Tibial nerve (tissue), 4 donors: ENCODE measurements at regions not wholly inside any gene's neighbourhood (a gene's known extent, or its start where the extent isn't known, plus 50 kb on each side); places are given as distances from the start of the nearest gene placed in this dataset.

ENCODE experiments used
- DNase-seq, 2 donors: peaks; one replicate each; pipeline ENCODE4 v3.0.0-alpha.2; 2019; ENCODE audit warnings: low spot score in 2 of 2
- H3K27ac ChIP-seq, 4 donors: fragments of 200-600 bp; sonication (generic) in 3 of 4; one replicate each; pipeline ENCODE4 v1.5.1; 2017 to 2019; ENCODE audit warnings: mild to moderate bottlenecking in 1 of 4
- H3K27me3 ChIP-seq, 2 donors: fragments of 200-600 bp; sonication (generic) in 1 of 2; one replicate each; pipeline versions ENCODE4 v1.5.1 to v1.6.0; 2017 to 2019
- H3K36me3 ChIP-seq, 3 donors: fragments of 200-600 bp; sonication (generic); one replicate each; pipeline ENCODE4 v1.5.1; 2018 to 2019
- H3K4me1 ChIP-seq, 4 donors: fragments of 200-600 bp; sonication (generic) in 3 of 4; one replicate each; pipeline ENCODE4 v1.5.1; 2017 to 2019
- H3K4me3 ChIP-seq, 4 donors: fragments of 200-600 bp; sonication (generic) in 3 of 4; one replicate each; pipeline ENCODE4 v1.5.1; 2017 to 2019; ENCODE audit warnings: mild to moderate bottlenecking in 1 of 4, moderate library complexity in 1 of 4
- H3K9me3 ChIP-seq, 4 donors: fragments of 200-600 bp; sonication (generic) in 3 of 4; one replicate each; pipeline ENCODE4 v1.5.1; 2017 to 2019
- EP300 ChIP-seq, 2 donors: sonication (generic); formaldehyde crosslinking; IDR thresholded peaks; one replicate each; pipeline ENCODE4 v1.6.1; 2017; ENCODE audit warnings: antibody characterized with exemption in 2 of 2, mild to moderate bottlenecking in 1 of 2
- POLR2A ChIP-seq, 2 donors: fragments of 450-650 bp; IDR thresholded peaks; one replicate each; pipeline ENCODE4 v1.6.1; 2017; ENCODE audit warnings: antibody characterized with exemption in 2 of 2, mild to moderate bottlenecking in 2 of 2, moderate library complexity in 2 of 2
- WGBS, 2 donors: methylation state at CpG; one replicate each; pipeline ENCODE4 v1.1.5; 2018; 5-methylcytosine and 5-hydroxymethylcytosine counted together
- TF ChIP-seq, protein P1 (sequence below), 5 experiments: fragments of 200-600 bp in 3 of 5; fragments of 450-650 bp in 2 of 5; sonication (generic) in 3 of 5; IDR thresholded peaks; one replicate each; pipeline ENCODE4 v1.5.1; 2016 to 2019; ENCODE audit warnings: antibody characterized with exemption in 5 of 5, mild to moderate bottlenecking in 3 of 5, moderate library complexity in 2 of 5

- no peaks in the 10 kb centered on the region for H3K9me3 ChIP-seq
- H3K27me3 ChIP-seq = no peaks in the 10 kb centered on the region
- no peak overlapping the region for H3K4me3 ChIP-seq
- H3K27ac ChIP-seq = no peak overlapping the region
- DNase-seq = no peak
- 63 to 68% methylated on average over 7 of the region's 7 CpGs for WGBS, 2 donors
- no peaks in the 10 kb centered on the region for H3K4me1 ChIP-seq
- no peak for TF ChIP-seq POLR2A (IDR thresholded peaks at IDR 0.05)
- no peak for TF ChIP-seq EP300 (IDR thresholded peaks at IDR 0.05)
- TF ChIP-seq, protein P1, sequence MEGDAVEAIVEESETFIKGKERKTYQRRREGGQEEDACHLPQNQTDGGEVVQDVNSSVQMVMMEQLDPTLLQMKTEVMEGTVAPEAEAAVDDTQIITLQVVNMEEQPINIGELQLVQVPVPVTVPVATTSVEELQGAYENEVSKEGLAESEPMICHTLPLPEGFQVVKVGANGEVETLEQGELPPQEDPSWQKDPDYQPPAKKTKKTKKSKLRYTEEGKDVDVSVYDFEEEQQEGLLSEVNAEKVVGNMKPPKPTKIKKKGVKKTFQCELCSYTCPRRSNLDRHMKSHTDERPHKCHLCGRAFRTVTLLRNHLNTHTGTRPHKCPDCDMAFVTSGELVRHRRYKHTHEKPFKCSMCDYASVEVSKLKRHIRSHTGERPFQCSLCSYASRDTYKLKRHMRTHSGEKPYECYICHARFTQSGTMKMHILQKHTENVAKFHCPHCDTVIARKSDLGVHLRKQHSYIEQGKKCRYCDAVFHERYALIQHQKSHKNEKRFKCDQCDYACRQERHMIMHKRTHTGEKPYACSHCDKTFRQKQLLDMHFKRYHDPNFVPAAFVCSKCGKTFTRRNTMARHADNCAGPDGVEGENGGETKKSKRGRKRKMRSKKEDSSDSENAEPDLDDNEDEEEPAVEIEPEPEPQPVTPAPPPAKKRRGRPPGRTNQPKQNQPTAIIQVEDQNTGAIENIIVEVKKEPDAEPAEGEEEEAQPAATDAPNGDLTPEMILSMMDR (IDR thresholded peaks at IDR 0.05) = no peak
- no peaks in the 10 kb centered on the region for H3K36me3 ChIP-seq
Observed at GRCh38 chr3:139261754-139262586, 81.8 kb upstream of the MRPS22 start.

DNA sequence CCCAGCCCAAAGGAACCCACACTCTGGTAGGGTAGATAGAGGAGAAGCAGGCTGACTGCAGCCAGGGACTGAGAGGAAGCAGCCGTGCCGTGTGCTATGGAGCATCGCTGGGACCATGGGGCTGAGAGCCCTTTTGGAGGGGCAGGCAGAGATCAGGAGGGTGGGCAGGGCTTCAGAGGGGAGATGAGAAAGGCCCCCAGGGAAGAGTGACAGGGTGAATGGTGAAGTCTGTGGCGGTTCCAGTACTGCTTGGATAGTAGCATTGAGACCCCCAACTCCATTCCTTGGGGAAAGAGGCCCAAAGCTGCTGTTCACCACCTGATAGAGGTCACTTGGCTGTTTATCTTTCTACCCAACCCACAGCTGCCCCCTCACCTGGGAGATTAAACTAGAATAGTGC is 80.0 kb upstream of the MRPS22 start:
- TF ChIP-seq EP300 (IDR thresholded peaks at IDR 0.05) (no peak), POLR2A (IDR thresholded peaks at IDR 0.05) (no peak)
- TF ChIP-seq, protein P1 (IDR thresholded peaks at IDR 0.05) = no peak
- no peaks in the 10 kb centered on the region for H3K36me3 ChIP-seq
- H3K27ac ChIP-seq = no peak overlapping the region
- no peaks in the 10 kb centered on the region for H3K4me1 ChIP-seq
- 84 to 88% methylated on average over 4 of the region's 4 CpGs for WGBS, 2 donors
- no peak overlapping the region for H3K4me3 ChIP-seq
- DNase-seq = no peak
- no peaks in the 10 kb centered on the region for H3K27me3 ChIP-seq
- H3K9me3 ChIP-seq = no peaks in the 10 kb centered on the region

- 84 to 85% methylated on average over 3 of the region's 3 CpGs for WGBS, 2 donors
- Histone ChIP-seq H3K9me3 (no peaks in the 10 kb centered on the region), H3K27me3 (no peaks in the 10 kb centered on the region), H3K36me3 (no peaks in the 10 kb centered on the region), H3K4me3 (no peak overlapping the region), H3K4me1 (no peaks in the 10 kb centered on the region), H3K27ac (no peak overlapping the region)
- TF ChIP-seq, protein P1 (IDR thresholded peaks at IDR 0.05) = no peak
- TF ChIP-seq EP300 (IDR thresholded peaks at IDR 0.05) = no peak
- TF ChIP-seq POLR2A (IDR thresholded peaks at IDR 0.05) = no peak
- no peak for DNase-seq
Observed at GRCh38 chr3:139264375-139264774, 79.4 kb upstream of the MRPS22 start.

- 75 to 88% methylated on average over 9 of the region's 9 CpGs for WGBS, 2 donors
- no peaks in the 10 kb centered on the region for H3K36me3 ChIP-seq
- H3K4me3 ChIP-seq = no peak overlapping the region
- H3K27ac ChIP-seq = no peak overlapping the region
- no peaks in the 10 kb centered on the region for H3K27me3 ChIP-seq
- DNase-seq = no peak
- H3K9me3 ChIP-seq = no peaks in the 10 kb centered on the region
- TF ChIP-seq POLR2A (IDR thresholded peaks at IDR 0.05) (no peak), EP300 (IDR thresholded peaks at IDR 0.05) (no peak)
- TF ChIP-seq, protein P1 (IDR thresholded peaks at IDR 0.05) = no peak
- H3K4me1 ChIP-seq = no peaks in the 10 kb centered on the region
Observed at GRCh38 chr3:139265131-139266016, 78.4 kb upstream of the MRPS22 start.
